ENCODE measurements at regions not wholly inside any gene's neighbourhood (a gene's known extent, or its start where the extent isn't known, plus 50 kb on each side); places are given as distances from the start of the nearest gene placed in this dataset.
"Not testable (repeated sequence)": the region's sequence is repeated elsewhere in the genome, so short reads cannot be mapped to it uniquely, and the experiment has no call there.

GRCh38 chr4:12036450-12036849, 607.8 kb upstream of the HS3ST1 start:
- TF ChIP-seq, protein P1, sequence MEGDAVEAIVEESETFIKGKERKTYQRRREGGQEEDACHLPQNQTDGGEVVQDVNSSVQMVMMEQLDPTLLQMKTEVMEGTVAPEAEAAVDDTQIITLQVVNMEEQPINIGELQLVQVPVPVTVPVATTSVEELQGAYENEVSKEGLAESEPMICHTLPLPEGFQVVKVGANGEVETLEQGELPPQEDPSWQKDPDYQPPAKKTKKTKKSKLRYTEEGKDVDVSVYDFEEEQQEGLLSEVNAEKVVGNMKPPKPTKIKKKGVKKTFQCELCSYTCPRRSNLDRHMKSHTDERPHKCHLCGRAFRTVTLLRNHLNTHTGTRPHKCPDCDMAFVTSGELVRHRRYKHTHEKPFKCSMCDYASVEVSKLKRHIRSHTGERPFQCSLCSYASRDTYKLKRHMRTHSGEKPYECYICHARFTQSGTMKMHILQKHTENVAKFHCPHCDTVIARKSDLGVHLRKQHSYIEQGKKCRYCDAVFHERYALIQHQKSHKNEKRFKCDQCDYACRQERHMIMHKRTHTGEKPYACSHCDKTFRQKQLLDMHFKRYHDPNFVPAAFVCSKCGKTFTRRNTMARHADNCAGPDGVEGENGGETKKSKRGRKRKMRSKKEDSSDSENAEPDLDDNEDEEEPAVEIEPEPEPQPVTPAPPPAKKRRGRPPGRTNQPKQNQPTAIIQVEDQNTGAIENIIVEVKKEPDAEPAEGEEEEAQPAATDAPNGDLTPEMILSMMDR (IDR thresholded peaks at IDR 0.05): no peak
- ATAC-seq (ENCODE audit: low FRiP score): no peak
- DNase-seq (ENCODE audit: low spot score): no peak

- no peak for ATAC-seq (ENCODE audit: low FRiP score)
- no peak for DNase-seq (ENCODE audit: low spot score)
- TF ChIP-seq, protein P1 (IDR thresholded peaks at IDR 0.05): no peak
Observed at GRCh38 chr4:12028258-12028657, 599.6 kb upstream of the HS3ST1 start.

GRCh38 chr4:12022409-12022808, 593.7 kb upstream of the HS3ST1 start:
- TF ChIP-seq, protein P1 (IDR thresholded peaks at IDR 0.05): no peak
- no peak for ATAC-seq (ENCODE audit: low FRiP score)
- DNase-seq (ENCODE audit: low spot score): no peak

DNA sequence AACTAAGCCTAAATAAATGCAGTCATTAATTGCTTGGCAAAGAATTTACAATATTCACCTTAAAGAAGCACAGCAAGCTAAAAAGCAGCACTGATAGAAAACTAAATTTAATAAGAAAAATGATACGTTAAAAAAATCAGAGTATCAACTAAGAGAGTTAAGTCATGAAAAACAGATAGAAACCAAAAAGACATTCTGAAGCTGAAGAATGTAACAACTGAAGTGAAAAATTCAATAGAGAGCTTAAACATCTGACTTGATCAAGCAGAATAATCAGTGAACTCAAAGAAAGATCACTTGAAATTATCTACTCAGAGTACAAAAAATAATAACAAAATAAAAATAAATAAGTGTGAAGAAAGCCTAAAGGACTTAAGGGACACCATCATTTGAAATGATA, 588.0 kb upstream of the HS3ST1 start:
- DNase-seq (ENCODE audit: low spot score) (no peak), ATAC-seq (ENCODE audit: low FRiP score) (no peak)
- TF ChIP-seq, protein P1 (IDR thresholded peaks at IDR 0.05): no peak

- ATAC-seq (ENCODE audit: low FRiP score): no peak
- DNase-seq (ENCODE audit: low spot score): no peak
- TF ChIP-seq, protein P1 (IDR thresholded peaks at IDR 0.05): no peak
Observed at GRCh38 chr4:12005471-12005870, 576.8 kb upstream of the HS3ST1 start.

GRCh38 chr4:11996581-11996980, 567.9 kb upstream of the HS3ST1 start:
- DNase-seq (ENCODE audit: low spot score); ATAC-seq (ENCODE audit: low FRiP score): not testable (repeated sequence)

DNA sequence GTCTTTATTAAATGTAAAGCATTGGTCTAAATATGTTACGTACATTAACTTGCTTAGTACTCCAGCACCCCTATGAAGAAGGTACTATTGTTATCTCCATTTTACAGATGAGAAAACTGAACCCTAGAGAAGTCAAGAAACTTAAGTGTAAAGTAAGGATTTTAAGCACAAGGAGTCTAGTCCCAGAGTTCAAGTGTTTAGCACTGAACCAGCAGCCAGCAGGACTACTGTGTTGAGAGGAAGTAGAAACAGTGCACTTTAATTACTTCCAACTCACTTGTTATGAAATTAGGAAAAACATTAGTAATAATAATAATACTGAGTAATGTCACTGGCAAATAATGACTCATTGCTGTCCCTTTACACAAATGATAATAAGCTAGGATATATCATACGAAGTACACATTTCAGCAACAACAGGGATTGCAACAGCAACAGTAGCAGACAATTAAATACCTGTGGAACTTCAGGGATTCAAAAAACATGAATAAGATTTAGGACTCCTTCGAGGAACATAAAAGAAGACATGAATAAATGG, 548.1 kb upstream of the HS3ST1 start:
- ATAC-seq (ENCODE audit: low FRiP score): no peak
- TF ChIP-seq, protein P1 (IDR thresholded peaks at IDR 0.05): no peak

DNA sequence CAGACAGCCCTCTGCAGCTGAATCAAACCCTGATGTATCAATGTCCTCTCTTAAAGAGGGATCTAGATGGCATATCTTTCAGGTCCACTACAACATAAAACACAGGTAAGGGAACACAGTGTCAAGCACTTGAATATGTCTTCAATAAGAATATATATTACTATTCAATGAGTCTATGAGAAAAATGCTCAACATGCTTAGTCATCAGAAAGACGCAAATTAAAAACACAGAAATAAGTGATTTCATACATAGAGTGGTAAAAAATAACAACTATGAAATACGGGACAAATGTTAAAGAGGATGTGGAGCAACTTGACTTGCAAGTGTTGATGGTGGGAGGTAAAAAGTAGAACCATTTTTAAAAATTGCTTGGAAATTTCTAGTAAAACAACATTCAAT, 544.6 kb upstream of the HS3ST1 start:
- TF ChIP-seq, protein P1 (IDR thresholded peaks at IDR 0.05): no peak
- DNase-seq (ENCODE audit: low spot score): no peak
- ATAC-seq (ENCODE audit: low FRiP score): no peak

More for the DNA sequence above, 548.1 kb upstream of the HS3ST1 start:
- DNase-seq (ENCODE audit: low spot score): no peak
